SIG-M5 treated with dmso at 0.1 percent for 504 hours (cell line): ENCODE measurements at regions not wholly inside any gene's neighbourhood (a gene's known extent, or its start where the extent isn't known, plus 50 kb on each side); places are given as distances from the start of the nearest gene placed in this dataset.
"Not testable (repeated sequence)": the region's sequence is repeated elsewhere in the genome, so short reads cannot be mapped to it uniquely, and the experiment has no call there.

Source experiments
- DNase-seq: peaks from one replicate; lab custom pipeline; 2025; ENCODE audit not compliant: unreplicated experiment; lab: John Stamatoyannopoulos, UW

DNA sequence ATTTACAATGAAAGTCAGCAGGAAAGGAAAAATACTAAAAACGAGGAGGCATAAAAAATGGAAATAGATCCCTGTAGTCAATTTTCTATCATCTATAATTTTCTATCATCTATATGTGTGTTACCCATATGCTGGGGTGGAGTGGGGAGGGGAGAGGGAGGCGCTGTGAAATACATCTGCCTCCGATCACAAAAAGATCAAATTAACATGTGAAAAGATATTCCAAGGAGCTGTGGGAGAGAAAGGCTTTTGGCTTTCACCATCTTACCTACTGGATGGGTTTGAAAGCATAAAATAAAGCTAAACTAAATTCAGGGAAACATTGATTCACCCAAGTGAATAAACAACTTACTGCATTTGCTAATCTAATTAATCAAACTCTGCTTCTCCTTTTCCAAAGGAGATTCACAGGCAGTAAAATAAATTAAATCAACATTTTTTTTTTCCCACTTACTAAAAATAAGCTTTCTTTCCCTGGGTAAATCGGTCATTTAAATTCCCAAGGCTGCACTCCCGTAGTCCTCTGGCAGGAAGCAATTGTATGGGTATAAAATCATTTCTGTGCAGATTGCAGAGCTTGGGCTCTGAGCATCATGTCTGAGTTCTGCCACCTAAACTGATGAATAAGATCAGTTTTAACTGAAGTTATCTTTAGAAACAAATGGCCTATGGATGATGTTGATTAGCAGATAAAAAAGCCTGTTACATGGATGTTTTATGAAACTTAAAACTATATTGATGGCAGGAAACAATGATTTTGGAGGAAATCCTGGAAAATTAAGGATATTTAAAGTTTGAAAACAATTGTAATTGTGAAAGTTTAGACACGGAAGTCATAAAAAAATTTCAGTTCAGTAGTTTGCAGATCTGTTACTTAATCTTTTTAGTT, 147.9 kb downstream of the SOX4 start:
- DNase-seq, result no peak

DNA sequence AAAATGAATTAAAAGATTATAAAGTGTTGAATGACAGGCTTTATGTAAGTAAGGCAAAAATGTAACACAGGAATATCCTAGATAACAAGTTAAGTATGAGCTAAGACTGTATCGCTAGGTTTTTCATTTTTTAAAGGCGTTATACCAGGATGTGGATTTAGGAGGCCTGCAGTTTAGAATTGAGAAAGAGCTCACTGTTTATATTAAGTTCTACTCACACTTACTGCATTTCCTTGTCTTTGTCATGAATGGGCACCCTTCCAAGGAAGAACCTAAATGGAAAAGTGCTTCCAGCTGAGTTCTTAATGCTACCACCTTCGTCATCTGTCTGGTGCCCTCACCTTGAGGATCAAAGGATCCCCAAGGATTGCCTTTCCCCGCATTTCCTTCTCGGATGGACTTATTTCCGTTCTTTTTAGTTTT, 148.7 kb downstream of the SOX4 start:
- DNase-seq, result no peak

GRCh38 chr6:21744331-21744730, 150.8 kb downstream of the SOX4 start:
- DNase-seq, result no peak

DNA sequence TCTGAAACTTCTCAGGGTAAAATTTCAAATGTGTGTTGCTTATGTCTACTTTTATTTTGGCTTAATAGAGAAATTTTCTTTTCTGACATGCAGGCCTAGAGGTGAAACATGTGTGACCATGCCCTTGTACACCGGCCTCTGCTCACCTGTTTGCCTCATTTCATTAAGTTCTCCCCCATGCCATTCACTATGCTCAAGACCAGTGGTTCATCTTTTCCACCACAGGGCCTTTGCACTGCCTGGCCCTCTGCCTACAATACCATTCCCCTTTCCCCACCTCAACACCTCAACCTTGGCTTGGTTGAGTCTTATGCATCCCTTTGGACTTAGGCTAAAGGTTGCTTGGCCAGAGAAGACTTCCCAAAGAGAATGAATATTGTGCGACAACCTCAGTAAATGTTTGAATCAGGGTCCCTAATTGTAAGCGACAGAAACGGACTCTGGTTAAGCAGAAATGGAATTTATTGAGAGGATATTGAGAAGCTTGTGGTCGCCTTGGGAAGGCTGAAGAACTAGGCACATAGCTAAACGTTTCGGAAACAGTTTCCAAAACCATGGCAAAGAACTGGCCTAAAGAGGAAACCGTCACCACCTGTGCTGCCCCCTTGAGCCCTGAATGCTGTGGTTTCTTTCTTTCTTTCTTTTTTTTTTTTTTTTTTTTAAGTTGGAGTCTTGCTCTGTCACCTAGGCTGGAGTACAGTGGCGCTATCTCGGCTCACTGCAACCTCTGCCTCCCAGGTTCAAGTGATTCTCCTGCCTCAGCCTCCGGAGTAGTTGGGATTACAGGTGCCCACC, 152.2 kb downstream of the SOX4 start:
- DNase-seq, result no peak

GRCh38 chr6:21747441-21747840, 153.9 kb downstream of the SOX4 start:
- no peak for DNase-seq

GRCh38 chr6:21748343-21749056, 154.9 kb downstream of the SOX4 start:
- no peak for DNase-seq

DNA sequence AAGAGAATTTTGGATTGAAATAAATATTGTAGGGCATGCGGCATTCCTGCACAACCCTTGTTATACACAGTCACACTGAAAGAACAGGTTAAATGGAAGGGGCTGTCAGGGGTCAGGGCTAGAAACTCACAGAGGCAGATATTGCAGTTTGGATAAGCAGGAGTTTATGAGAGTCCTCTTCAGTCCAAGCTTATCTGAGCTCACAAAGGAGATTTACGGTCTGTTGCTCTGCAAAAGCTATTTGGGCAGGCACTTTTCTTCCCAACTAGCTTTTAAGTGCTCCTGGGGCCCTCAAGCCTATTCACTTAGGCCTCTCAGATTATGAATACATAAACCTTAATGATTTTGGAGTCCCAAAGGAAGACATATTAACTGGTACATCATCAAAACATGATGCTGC, 156.2 kb downstream of the SOX4 start:
- DNase-seq, result no peak

DNA sequence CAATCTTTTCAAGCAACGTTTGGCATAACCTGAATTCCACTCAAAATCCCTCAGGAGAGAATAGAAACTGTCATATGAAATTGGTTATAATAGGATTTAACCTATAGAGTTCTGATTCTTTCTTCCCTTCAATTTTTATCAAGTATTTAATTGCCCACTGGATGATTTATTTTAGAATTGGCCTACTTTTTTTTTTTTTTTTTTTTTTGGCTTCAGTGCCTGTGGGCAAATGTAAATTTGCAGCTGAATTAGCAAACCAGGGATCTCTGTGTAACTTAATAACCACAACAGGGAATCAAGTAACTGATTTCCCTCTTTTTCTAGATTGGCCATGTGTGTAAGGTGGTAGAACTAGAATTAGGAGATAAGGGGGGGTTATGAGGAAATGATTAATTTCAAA, 157.0 kb downstream of the SOX4 start:
- DNase-seq, result no peak

- DNase-seq, result no peak
Measured at GRCh38 chr6:21751608-21752007, 158.1 kb downstream of the SOX4 start.

DNA sequence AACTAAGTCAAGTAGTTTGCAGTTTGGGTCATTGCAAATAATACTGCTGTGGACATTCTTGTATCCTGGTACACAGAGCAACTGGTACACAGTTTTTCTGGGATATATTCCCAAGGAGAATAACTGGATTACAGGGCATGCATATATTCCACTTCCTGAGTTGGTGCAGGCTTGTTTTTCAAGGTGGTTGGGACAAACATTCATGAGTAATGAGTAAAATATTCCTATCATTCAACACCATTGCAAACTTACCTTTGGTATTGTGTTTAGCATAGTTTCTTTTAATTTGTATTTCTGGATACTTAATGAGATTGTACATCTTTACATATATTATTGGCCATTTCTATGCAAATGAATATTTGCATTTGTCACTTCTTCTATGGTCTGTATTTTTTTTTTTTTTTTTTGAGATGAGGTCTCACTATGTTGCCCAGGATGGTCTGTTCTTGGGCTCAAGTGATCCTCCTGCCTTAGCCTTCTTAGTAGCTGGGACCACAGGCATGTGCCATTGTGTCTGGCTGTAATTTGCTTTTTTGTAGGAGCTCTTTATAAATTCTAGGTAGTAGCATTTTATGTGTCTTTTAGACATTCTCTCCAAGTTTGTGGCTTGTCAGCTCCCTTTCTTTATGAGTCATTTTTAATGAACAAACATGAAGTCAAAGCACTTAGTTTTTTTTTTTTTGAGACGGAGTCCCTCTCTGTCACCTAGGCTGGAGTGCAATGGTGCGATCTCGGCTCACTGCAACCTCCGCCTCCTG, 158.7 kb downstream of the SOX4 start:
- no peak for DNase-seq

DNA sequence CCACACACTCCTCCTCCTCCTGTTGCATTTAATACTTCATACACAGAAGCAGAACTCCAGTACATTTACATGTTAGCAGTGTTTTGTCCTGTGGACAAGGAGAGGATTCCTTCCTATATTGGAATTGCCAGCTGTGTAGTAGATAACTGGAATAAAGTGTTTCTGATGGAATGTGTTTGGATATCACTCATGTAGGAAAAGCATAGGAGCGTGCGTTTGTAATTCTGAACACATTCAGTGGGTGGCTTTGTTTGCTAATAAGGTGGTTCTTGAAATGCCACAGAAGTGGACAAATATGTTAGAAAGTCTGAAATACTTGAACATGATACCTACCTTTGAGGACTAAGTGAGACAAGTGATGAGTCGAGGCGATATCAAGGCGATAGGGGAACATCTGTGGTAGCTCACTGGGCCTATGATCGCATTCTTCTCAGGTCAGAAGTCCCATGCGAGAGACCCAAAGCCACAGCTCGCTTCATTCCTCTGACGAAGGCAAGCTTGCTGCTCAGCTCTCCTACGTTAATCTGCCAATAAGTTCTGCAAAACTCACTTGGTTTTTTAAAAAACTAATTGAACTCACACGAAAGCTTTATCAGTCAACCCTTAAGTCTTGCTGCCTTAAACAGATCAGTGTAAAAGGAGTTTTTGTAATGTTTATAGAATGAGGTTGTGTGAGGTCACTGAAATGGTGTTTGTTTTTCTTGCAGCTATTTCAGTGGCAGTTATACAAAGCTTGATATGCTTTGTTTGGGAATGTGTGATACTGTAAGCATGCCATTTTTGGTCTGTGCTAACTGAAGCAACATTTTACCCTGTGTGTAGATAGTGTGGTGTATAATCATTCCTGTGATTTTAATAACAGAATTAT, 159.9 kb downstream of the SOX4 start:
- DNase-seq, result no peak

- DNase-seq, result no peak
Measured at GRCh38 chr6:21754891-21755290, 161.3 kb downstream of the SOX4 start.

- no peak for DNase-seq
Measured at GRCh38 chr6:21756487-21756886, 162.9 kb downstream of the SOX4 start.

DNA sequence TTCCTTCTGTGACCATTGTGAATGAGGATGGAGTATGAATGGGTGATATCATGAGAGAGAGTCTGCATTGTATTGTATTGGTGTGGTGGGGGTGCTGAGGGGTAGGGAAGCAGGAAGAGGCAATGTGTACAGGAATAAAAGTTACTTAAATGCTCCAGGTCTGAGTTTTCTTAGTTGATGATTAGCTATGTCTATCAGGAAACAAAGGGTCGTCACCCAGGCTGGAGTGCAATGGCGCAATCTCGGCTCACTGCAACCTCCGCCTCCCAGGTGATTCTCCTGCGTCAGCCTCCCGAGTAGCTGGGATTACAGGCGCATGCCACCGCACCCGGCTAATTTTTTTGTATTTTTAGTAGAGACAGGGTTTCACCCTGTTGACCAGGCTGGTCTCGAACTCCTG, 163.8 kb downstream of the SOX4 start:
- DNase-seq, result not testable (repeated sequence)

- no peak for DNase-seq
Measured at GRCh38 chr6:21759721-21760120, 166.2 kb downstream of the SOX4 start.

GRCh38 chr6:21761053-21761730, 167.6 kb downstream of the SOX4 start:
- DNase-seq, result not testable (repeated sequence)

DNA sequence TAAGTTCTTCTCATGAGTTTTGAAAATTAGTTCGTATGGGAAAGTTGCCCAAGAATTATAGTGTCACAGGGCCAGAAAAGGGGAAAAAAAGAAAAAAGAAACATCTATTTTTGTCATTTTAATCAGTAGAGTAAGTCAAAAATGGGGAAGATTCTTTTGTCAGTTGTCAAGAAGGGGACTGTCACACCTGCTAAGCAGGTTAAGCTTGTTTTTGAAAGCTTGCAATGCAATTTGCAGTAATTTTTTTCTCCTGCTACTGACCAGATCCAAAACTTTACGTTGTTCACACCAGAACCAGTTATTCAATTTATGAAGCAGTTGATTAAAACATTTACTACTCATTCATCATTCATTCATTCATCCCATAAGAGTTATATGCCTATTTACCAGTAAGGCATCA, 171.4 kb downstream of the SOX4 start:
- DNase-seq, result no peak

- DNase-seq, result no peak
Measured at GRCh38 chr6:21767891-21768648, 174.5 kb downstream of the SOX4 start.
